ENCODE measurements at regions not wholly inside any gene's neighbourhood (a gene's known extent, or its start where the extent isn't known, plus 50 kb on each side); places are given as distances from the start of the nearest gene placed in this dataset.

DNA sequence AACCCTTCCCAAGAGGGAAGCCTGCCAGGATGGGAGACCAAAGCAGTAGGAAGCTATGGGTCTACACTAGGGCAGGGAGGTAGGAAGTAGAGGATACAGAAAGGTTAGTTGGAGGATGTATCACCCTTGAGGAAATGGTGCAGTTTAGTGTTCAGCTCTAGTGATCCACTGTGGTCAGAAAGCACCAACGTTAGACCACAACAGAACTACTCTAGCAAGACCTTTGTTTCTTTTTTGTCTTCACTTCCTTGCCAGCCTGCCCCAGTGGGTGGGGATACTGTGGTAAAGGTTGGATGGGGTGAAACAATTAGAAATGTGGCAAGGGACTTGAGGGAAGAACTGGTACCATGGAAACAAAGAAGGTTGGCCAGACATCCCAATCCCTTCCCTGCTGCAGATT is 83.3 kb downstream of the DDIT4L start:
- Histone ChIP-seq H3K36me3 (ENCODE audit: control insufficient read depth, insufficient read depth, low read length) (no peaks in the 10 kb centered on the region), H3K4me1 (ENCODE audit: control insufficient read depth, insufficient read depth, low read length) (no peaks in the 10 kb centered on the region), H3K4me3 (ENCODE audit: low read depth in 2 of 2, low read length in 2 of 2) (no peak overlapping the region), H3K9me3 (ENCODE audit: control insufficient read depth, insufficient read depth, low read depth, low read length) (no peaks in the 10 kb centered on the region), H3K27ac (ENCODE audit: low read length) (no peak overlapping the region), H3K27me3 (ENCODE audit: control insufficient read depth, insufficient read depth, low read length) (no peaks in the 10 kb centered on the region)
- intact Hi-C loops (cut with micrococcal nuclease; ENCODE audit: unreplicated experiment) (no loop called here), in situ Hi-C loops (cut with HindIII; ENCODE audit: low pct_unique_long_range_greater_than_20kb, low sequenced_read_pairs) (no loop called here)
- no TSS peak for BruUV-seq (replicated peaks)
- ChIA-PET CTCF (no interaction called here), POLR2A (no interaction called here)
- DNase-seq (ENCODE audit: low read depth, low spot score) (no peak), ATAC-seq (no peak)
- TF ChIP-seq SIN3A (IDR thresholded peaks at IDR 0.05; ENCODE audit: borderline replicate concordance, insufficient read depth, low read depth, low read length) (no peak), POLR2AphosphoS5 (IDR thresholded peaks at IDR 0.05; ENCODE audit: low read depth, low read length) (no peak), TCF7L2 (IDR thresholded peaks at IDR 0.05; ENCODE audit: low read depth, low read length) (no peak), CTCF (IDR thresholded peaks at IDR 0.05) (no peak)
- TF ChIP-seq, protein P1, sequence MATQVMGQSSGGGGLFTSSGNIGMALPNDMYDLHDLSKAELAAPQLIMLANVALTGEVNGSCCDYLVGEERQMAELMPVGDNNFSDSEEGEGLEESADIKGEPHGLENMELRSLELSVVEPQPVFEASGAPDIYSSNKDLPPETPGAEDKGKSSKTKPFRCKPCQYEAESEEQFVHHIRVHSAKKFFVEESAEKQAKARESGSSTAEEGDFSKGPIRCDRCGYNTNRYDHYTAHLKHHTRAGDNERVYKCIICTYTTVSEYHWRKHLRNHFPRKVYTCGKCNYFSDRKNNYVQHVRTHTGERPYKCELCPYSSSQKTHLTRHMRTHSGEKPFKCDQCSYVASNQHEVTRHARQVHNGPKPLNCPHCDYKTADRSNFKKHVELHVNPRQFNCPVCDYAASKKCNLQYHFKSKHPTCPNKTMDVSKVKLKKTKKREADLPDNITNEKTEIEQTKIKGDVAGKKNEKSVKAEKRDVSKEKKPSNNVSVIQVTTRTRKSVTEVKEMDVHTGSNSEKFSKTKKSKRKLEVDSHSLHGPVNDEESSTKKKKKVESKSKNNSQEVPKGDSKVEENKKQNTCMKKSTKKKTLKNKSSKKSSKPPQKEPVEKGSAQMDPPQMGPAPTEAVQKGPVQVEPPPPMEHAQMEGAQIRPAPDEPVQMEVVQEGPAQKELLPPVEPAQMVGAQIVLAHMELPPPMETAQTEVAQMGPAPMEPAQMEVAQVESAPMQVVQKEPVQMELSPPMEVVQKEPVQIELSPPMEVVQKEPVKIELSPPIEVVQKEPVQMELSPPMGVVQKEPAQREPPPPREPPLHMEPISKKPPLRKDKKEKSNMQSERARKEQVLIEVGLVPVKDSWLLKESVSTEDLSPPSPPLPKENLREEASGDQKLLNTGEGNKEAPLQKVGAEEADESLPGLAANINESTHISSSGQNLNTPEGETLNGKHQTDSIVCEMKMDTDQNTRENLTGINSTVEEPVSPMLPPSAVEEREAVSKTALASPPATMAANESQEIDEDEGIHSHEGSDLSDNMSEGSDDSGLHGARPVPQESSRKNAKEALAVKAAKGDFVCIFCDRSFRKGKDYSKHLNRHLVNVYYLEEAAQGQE (IDR thresholded peaks at IDR 0.05; ENCODE audit: insufficient read depth in 1 of 2, low read depth in 2 of 2, low read length in 1 of 2), result no peak

GRCh38 chr4:100103671-100104070 is 86.6 kb downstream of the DDIT4L start:
- BruUV-seq (replicated peaks), result no TSS peak
- H3K27ac ChIP-seq (ENCODE audit: low read length), result no peak overlapping the region
- H3K27me3 ChIP-seq (ENCODE audit: control insufficient read depth, insufficient read depth, low read length), result no peaks in the 10 kb centered on the region
- POLR2A ChIA-PET, result no interaction called here
- no peak for ATAC-seq
- CTCF ChIA-PET, result no interaction called here
- TF ChIP-seq TCF7L2 (IDR thresholded peaks at IDR 0.05; ENCODE audit: low read depth, low read length) (no peak), POLR2AphosphoS5 (IDR thresholded peaks at IDR 0.05; ENCODE audit: low read depth, low read length) (no peak), CTCF (IDR thresholded peaks at IDR 0.05) (no peak), SIN3A (IDR thresholded peaks at IDR 0.05; ENCODE audit: borderline replicate concordance, insufficient read depth, low read depth, low read length) (no peak)
- TF ChIP-seq, protein P1 (IDR thresholded peaks at IDR 0.05; ENCODE audit: insufficient read depth in 1 of 2, low read depth in 2 of 2, low read length in 1 of 2), result no peak
- intact Hi-C loops (cut with micrococcal nuclease; ENCODE audit: unreplicated experiment) (no loop called here), in situ Hi-C loops (cut with HindIII; ENCODE audit: low pct_unique_long_range_greater_than_20kb, low sequenced_read_pairs) (no loop called here)
- no peaks in the 10 kb centered on the region for H3K4me1 ChIP-seq (ENCODE audit: control insufficient read depth, insufficient read depth, low read length)
- no peaks in the 10 kb centered on the region for H3K9me3 ChIP-seq (ENCODE audit: control insufficient read depth, insufficient read depth, low read depth, low read length)
- DNase-seq (ENCODE audit: low read depth, low spot score), result no peak
- H3K4me3 ChIP-seq (ENCODE audit: low read depth in 2 of 2, low read length in 2 of 2), result no peak overlapping the region
- no peaks in the 10 kb centered on the region for H3K36me3 ChIP-seq (ENCODE audit: control insufficient read depth, insufficient read depth, low read length)
